ENCODE measurements at regions not wholly inside any gene's neighbourhood (a gene's known extent, or its start where the extent isn't known, plus 50 kb on each side); places are given as distances from the start of the nearest gene placed in this dataset.
A peak's percentile ranks its signal among the peaks of the same experiment; 100 is the strongest.

DNA sequence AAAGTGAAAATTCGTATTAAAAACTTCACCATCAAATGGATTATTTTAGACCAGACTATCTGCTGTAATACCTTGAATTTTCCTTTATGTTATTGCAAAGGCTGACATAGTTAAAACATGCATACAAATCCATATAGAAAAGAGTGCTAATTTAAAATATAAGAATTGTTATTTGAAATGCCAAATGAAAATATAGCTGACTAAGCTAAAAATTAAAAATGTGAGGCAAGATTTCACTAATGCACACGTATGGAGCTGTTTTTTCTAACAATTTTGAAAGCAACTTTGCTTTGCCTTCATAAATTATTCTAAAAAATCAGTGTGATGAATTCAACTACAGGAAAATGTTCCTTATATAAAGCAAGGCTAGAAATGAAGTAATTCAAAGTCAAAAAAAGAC, 62.5 kb downstream of the MPP7 start:
- Mint-ChIP-seq H3K27me3 (no peaks in the 10 kb centered on the region), H3K36me3 (ENCODE audit: low read depth) (peaks cover 7% of the 10 kb centered on the region), H3K27ac (no peak overlapping the region), H3K4me1 (ENCODE audit: low read depth) (peaks cover 15% of the 10 kb centered on the region), H3K9me3 (no peaks in the 10 kb centered on the region), H3K4me3 (no peak overlapping the region)
- CTCF ChIA-PET: interaction anchor here (1.0 to 3.9 kb wide), 12 partner anchors 11 to 498 kb away, joined by 3 to 49 read pairs (median 10); no protein-coding TSS in a partner anchor
- ATAC-seq (no peak), DNase-seq (no peak)
- intact Hi-C loops (cut with micrococcal nuclease): loop anchor here (10.0 kb wide), 2 partner anchors 456 to 496 kb away; partner anchors contain the start of gene MKX
- TF ChIP-seq, protein P1, sequence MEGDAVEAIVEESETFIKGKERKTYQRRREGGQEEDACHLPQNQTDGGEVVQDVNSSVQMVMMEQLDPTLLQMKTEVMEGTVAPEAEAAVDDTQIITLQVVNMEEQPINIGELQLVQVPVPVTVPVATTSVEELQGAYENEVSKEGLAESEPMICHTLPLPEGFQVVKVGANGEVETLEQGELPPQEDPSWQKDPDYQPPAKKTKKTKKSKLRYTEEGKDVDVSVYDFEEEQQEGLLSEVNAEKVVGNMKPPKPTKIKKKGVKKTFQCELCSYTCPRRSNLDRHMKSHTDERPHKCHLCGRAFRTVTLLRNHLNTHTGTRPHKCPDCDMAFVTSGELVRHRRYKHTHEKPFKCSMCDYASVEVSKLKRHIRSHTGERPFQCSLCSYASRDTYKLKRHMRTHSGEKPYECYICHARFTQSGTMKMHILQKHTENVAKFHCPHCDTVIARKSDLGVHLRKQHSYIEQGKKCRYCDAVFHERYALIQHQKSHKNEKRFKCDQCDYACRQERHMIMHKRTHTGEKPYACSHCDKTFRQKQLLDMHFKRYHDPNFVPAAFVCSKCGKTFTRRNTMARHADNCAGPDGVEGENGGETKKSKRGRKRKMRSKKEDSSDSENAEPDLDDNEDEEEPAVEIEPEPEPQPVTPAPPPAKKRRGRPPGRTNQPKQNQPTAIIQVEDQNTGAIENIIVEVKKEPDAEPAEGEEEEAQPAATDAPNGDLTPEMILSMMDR (IDR thresholded peaks at IDR 0.05): no peak
- POLR2A ChIA-PET: no interaction called here

DNA sequence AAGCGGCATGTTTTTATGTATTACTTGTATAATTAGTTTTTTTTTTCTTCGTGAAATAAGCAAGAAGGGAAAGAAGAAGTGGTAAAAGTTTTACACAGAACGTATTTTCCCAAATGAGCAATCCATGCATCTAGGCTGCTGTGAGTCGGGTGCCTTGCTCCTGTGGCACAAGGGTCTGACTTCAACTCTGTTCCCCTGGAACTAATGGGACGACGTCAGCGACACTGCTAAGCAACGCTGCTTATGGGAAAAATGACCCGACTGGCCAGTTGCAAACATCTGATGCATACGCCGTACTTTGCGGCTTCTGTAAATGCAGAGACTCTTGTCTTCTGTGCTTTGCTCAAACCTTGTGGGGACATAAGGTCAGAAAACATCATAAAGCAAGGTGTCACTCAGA, 66.3 kb downstream of the MPP7 start:
- POLR2A ChIA-PET: no interaction called here

DNA sequence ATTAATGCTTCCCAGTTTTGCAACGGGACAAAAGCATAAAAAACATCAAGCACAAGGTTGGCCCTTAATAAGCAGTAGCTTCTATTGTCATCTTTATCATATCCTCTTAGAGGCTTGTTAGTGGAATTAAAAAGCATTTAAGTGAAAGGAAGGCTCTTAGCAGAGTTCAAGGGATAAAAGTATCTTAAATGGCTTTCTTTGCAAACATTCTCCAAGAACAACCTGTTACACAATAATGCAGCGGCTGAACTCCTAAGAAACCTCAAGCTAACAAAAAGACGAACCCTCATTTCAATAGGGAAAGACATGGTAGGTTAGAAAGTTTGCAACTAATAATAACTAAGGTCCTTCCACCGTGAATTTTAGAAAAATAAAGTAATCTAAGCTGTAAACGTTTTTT, 82.1 kb downstream of the MPP7 start:
- POLR2A ChIA-PET: interaction anchor here (1.0 kb wide), 1 partner anchor 12 kb away, joined by 3 read pairs; no protein-coding TSS in a partner anchor
- no peaks in the 10 kb centered on the region for H3K9me3 Mint-ChIP-seq
- peaks cover 29% of the 10 kb centered on the region for H3K4me1 Mint-ChIP-seq (ENCODE audit: low read depth)
- no peaks in the 10 kb centered on the region for H3K27me3 Mint-ChIP-seq
- no peaks in the 10 kb centered on the region for H3K36me3 Mint-ChIP-seq (ENCODE audit: low read depth)
- no peak for ATAC-seq
- DNase-seq: no peak
- intact Hi-C loops (cut with micrococcal nuclease): no loop called here
- CTCF ChIA-PET: interaction anchor here (1.3 to 4.2 kb wide), 3 partner anchors 11 to 173 kb away, joined by 4 to 23 read pairs (median 10); no protein-coding TSS in a partner anchor
- H3K27ac Mint-ChIP-seq: no peak overlapping the region
- TF ChIP-seq, protein P1 (IDR thresholded peaks at IDR 0.05): no peak
- H3K4me3 Mint-ChIP-seq: no peak overlapping the region

More for the DNA sequence above, 66.3 kb downstream of the MPP7 start:
- Mint-ChIP-seq H3K9me3 (no peaks in the 10 kb centered on the region), H3K36me3 (ENCODE audit: low read depth) (peaks cover 9% of the 10 kb centered on the region), H3K27ac (no peak overlapping the region), H3K4me1 (ENCODE audit: low read depth) (no peaks in the 10 kb centered on the region), H3K4me3 (no peak overlapping the region), H3K27me3 (no peaks in the 10 kb centered on the region)
- DNase-seq: no peak
- TF ChIP-seq, protein P1 (IDR thresholded peaks at IDR 0.05): no peak
- CTCF ChIA-PET: no interaction called here
- intact Hi-C loops (cut with micrococcal nuclease): no loop called here
- no peak for ATAC-seq

DNA sequence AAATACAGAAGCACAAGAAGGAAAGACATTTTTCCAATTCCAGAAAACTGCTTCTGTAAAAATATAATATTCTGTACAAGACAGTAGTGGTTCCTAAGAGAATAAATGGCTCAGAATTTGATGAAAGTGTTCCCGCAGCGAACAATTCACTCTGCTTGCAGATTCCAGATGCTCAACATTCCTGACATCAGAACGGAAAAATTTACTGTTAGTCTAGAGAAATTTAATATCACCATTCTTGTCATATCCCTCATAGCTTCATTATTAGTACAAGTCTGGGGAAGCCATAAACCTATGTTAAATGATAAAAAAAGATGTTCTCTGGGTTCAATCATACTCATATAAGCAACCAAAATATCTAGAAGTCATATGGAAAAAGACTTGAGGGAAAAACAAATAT, 83.6 kb downstream of the MPP7 start:
- Mint-ChIP-seq H3K4me1 (ENCODE audit: low read depth) (peaks cover 30% of the 10 kb centered on the region), H3K27ac (no peak overlapping the region), H3K9me3 (no peaks in the 10 kb centered on the region), H3K4me3 (no peak overlapping the region), H3K36me3 (ENCODE audit: low read depth) (no peaks in the 10 kb centered on the region), H3K27me3 (no peaks in the 10 kb centered on the region)
- TF ChIP-seq, protein P1 (IDR thresholded peaks at IDR 0.05): no peak
- CTCF ChIA-PET: interaction anchor here (1.2 to 4.2 kb wide), 4 partner anchors 13 to 174 kb away, joined by 3 to 23 read pairs (median 7); no protein-coding TSS in a partner anchor
- no peak for DNase-seq
- ATAC-seq: no peak
- intact Hi-C loops (cut with micrococcal nuclease): no loop called here
- POLR2A ChIA-PET: no interaction called here

DNA sequence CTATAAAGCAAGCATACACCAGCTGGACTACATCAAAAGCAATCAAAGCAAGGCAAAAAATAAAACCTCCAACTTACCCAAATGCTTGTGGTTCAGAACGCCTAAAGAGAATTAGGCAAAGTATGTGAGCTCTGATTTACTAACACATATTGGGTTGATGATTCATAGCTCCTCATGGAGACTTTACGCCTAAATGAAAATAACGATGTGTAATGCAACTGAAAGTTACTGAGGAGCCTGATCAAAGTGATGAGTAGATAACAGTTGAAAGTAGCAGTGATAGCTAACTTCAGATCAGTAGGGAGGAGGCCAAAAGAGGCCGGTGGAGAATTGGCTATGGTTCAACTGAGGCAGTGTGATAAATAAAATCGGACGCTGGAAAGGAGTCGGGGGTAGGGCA, 85.0 kb downstream of the MPP7 start:
- peak overlapping the region; percentile 18 for H3K27ac Mint-ChIP-seq
- H3K9me3 Mint-ChIP-seq: no peaks in the 10 kb centered on the region
- ATAC-seq (peak; percentile 94), DNase-seq (peak; percentile 29)
- H3K4me3 Mint-ChIP-seq: no peak overlapping the region
- peaks cover 3% of the 10 kb centered on the region for H3K36me3 Mint-ChIP-seq (ENCODE audit: low read depth)
- H3K4me1 Mint-ChIP-seq (ENCODE audit: low read depth): peaks cover 30% of the 10 kb centered on the region
- intact Hi-C loops (cut with micrococcal nuclease): no loop called here
- TF ChIP-seq, protein P1 (IDR thresholded peaks at IDR 0.05): no peak
- CTCF ChIA-PET: interaction anchor here (0.6 to 1.6 kb wide), 8 partner anchors 9 to 476 kb away, joined by 3 to 5 read pairs (median 3); no protein-coding TSS in a partner anchor
- POLR2A ChIA-PET: interaction anchor here (1.0 kb wide), 1 partner anchor 24 kb away, joined by 4 read pairs; no protein-coding TSS in a partner anchor
- no peaks in the 10 kb centered on the region for H3K27me3 Mint-ChIP-seq

Measured in activated CD8-positive, alpha-beta T cell treated with anti-CD3 and anti-CD28 coated beads for 36 hours (primary cell).